ENCODE measurements at regions not wholly inside any gene's neighbourhood (a gene's known extent, or its start where the extent isn't known, plus 50 kb on each side); places are given as distances from the start of the nearest gene placed in this dataset.
"Not testable (repeated sequence)": the region's sequence is repeated elsewhere in the genome, so short reads cannot be mapped to it uniquely, and the experiment has no call there.

- no peak for FAIRE-seq
These were observed 341.9 kb downstream of the GADD45G start for GRCh38 chr9:89946741-89947140.

- no peak for FAIRE-seq
These were observed 344.3 kb downstream of the GADD45G start for GRCh38 chr9:89949111-89949510.

GRCh38 chr9:89951675-89952074 is 346.9 kb downstream of the GADD45G start:
- FAIRE-seq, result no peak

- FAIRE-seq, result no peak
These were observed 347.6 kb downstream of the GADD45G start for GRCh38 chr9:89952401-89952800.

- FAIRE-seq, result not testable (repeated sequence)
These were observed 348.5 kb downstream of the GADD45G start for GRCh38 chr9:89953263-89953662.

GRCh38 chr9:89953824-89954615 is 349.2 kb downstream of the GADD45G start:
- no peak for FAIRE-seq

GRCh38 chr9:89955144-89955543 is 350.3 kb downstream of the GADD45G start:
- no peak for FAIRE-seq

GRCh38 chr9:89955626-89956025 is 350.8 kb downstream of the GADD45G start:
- FAIRE-seq, result no peak

GRCh38 chr9:89956331-89956730 is 351.5 kb downstream of the GADD45G start:
- FAIRE-seq, result no peak

- no peak for FAIRE-seq
These were observed 352.1 kb downstream of the GADD45G start for GRCh38 chr9:89956907-89957306.

GRCh38 chr9:89958086-89958485 is 353.3 kb downstream of the GADD45G start:
- no peak for FAIRE-seq

GRCh38 chr9:89961616-89962341 is 357.0 kb downstream of the GADD45G start:
- FAIRE-seq, result no peak

GRCh38 chr9:89963280-89963679 is 358.5 kb downstream of the GADD45G start:
- no peak for FAIRE-seq

- FAIRE-seq, result no peak
These were observed 362.7 kb downstream of the GADD45G start for GRCh38 chr9:89967527-89967926.

GRCh38 chr9:89969156-89969675 is 364.4 kb downstream of the GADD45G start:
- FAIRE-seq, result peak; percentile 36

- no peak for FAIRE-seq
These were observed 365.2 kb downstream of the GADD45G start for GRCh38 chr9:89969881-89970639.

GRCh38 chr9:89970701-89971100 is 365.9 kb downstream of the GADD45G start:
- FAIRE-seq, result no peak

GRCh38 chr9:89972535-89972934 is 367.7 kb downstream of the GADD45G start:
- no peak for FAIRE-seq

GRCh38 chr9:89974582-89974981 is 369.8 kb downstream of the GADD45G start:
- no peak for FAIRE-seq

- no peak for FAIRE-seq
These were observed 370.2 kb downstream of the GADD45G start for GRCh38 chr9:89975024-89975423.

- FAIRE-seq, result no peak
These were observed 370.8 kb downstream of the GADD45G start for GRCh38 chr9:89975630-89976029.

GRCh38 chr9:89978185-89978584 is 373.4 kb downstream of the GADD45G start:
- FAIRE-seq, result no peak

GRCh38 chr9:89980600-89980999 is 375.8 kb downstream of the GADD45G start:
- no peak for FAIRE-seq
